Progenitor cell of endocrine pancreas (in vitro differentiated cells): ENCODE measurements at regions not wholly inside any gene's neighbourhood (a gene's known extent, or its start where the extent isn't known, plus 50 kb on each side); places are given as distances from the start of the nearest gene placed in this dataset.

Experiments used
- DNase-seq: peaks from one replicate; pipeline ENCODE4 v3.0.0; 2021; ENCODE audit warnings: low spot score; ENCODE audit not compliant: unreplicated experiment
- H3K27ac Mint-ChIP-seq: 2 replicates; pipeline ENCODE4 v1.8.0; 2021; ENCODE audit warnings: mild to moderate bottlenecking, moderate library complexity, mixed read lengths
- H3K27me3 Mint-ChIP-seq: 2 replicates; pipeline ENCODE4 v1.8.0; 2021; ENCODE audit warnings: mixed read lengths
- H3K36me3 Mint-ChIP-seq: 2 replicates; pipeline ENCODE4 v1.8.0; 2022; ENCODE audit warnings: mixed read lengths; ENCODE audit not compliant: insufficient read depth
- H3K4me1 Mint-ChIP-seq: 2 replicates; pipeline ENCODE4 v1.8.0; 2021; ENCODE audit warnings: low read depth, mixed read lengths
- H3K4me3 Mint-ChIP-seq: 2 replicates; pipeline ENCODE4 v1.8.0; 2021; ENCODE audit warnings: low read depth, mild to moderate bottlenecking, moderate library complexity, mixed read lengths
- H3K9me3 Mint-ChIP-seq: 2 replicates; pipeline ENCODE4 v1.8.0; 2021; ENCODE audit warnings: low read depth, mixed read lengths
- TF ChIP-seq, protein P1 (sequence below): fragments of 200-600 bp; sonication (generic); IDR thresholded peaks from one replicate; pipeline ENCODE4 v1.5.0; 2021; ENCODE audit warnings: antibody characterized with exemption, mild to moderate bottlenecking; ENCODE audit not compliant: unreplicated experiment

DNA sequence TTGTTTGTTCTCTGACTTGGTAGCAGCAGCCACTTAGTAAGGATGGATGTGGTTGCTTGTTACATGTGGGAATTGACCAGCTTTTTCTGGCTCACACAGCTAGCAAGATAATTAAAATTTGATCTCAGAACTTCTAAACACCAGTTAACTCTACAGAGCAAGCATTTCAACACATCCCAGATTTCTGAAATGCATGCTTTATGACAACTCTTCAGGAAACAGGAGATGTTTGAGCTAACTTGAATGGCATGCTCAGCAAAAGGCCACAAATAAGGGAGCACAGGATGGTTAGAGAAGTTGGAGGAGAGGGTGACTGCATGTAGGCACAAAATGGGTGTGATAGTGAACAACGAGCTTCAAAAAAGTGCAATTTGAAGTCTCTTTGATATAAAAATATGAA, 167.1 kb upstream of the SPRY2 start:
- Mint-ChIP-seq H3K27me3 (no peaks in the 10 kb centered on the region), H3K4me1 (no peaks in the 10 kb centered on the region), H3K36me3 (peaks cover 3% of the 10 kb centered on the region), H3K27ac (no peak overlapping the region), H3K4me3 (no peak overlapping the region), H3K9me3 (peaks cover 27% of the 10 kb centered on the region)
- TF ChIP-seq, protein P1, sequence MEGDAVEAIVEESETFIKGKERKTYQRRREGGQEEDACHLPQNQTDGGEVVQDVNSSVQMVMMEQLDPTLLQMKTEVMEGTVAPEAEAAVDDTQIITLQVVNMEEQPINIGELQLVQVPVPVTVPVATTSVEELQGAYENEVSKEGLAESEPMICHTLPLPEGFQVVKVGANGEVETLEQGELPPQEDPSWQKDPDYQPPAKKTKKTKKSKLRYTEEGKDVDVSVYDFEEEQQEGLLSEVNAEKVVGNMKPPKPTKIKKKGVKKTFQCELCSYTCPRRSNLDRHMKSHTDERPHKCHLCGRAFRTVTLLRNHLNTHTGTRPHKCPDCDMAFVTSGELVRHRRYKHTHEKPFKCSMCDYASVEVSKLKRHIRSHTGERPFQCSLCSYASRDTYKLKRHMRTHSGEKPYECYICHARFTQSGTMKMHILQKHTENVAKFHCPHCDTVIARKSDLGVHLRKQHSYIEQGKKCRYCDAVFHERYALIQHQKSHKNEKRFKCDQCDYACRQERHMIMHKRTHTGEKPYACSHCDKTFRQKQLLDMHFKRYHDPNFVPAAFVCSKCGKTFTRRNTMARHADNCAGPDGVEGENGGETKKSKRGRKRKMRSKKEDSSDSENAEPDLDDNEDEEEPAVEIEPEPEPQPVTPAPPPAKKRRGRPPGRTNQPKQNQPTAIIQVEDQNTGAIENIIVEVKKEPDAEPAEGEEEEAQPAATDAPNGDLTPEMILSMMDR: no peak
- no peak for DNase-seq

DNA sequence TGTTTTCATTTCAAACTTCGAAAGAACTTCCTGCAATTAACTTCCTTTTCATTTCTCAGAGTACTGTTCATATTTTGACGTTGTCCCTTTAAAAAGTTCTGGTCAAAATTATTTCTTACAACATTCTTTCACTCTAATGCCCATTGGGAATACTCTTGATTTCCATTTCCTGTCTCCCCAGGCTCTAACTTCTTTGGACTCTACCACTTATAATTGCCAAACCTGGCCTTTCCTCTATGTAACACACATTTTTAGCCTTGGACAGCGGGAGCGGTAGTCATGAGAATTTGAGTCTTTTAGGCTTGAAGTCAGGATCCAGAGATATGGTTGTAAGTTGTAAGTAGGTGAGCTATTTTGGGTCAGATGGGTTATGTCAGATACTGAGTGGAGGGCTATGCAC, 163.5 kb upstream of the SPRY2 start:
- H3K27me3 Mint-ChIP-seq: no peaks in the 10 kb centered on the region
- H3K9me3 Mint-ChIP-seq: peaks cover 27% of the 10 kb centered on the region
- TF ChIP-seq, protein P1: no peak
- H3K27ac Mint-ChIP-seq: no peak overlapping the region
- DNase-seq: no peak
- H3K4me3 Mint-ChIP-seq: no peak overlapping the region
- H3K36me3 Mint-ChIP-seq: peaks cover 3% of the 10 kb centered on the region
- H3K4me1 Mint-ChIP-seq: no peaks in the 10 kb centered on the region

DNA sequence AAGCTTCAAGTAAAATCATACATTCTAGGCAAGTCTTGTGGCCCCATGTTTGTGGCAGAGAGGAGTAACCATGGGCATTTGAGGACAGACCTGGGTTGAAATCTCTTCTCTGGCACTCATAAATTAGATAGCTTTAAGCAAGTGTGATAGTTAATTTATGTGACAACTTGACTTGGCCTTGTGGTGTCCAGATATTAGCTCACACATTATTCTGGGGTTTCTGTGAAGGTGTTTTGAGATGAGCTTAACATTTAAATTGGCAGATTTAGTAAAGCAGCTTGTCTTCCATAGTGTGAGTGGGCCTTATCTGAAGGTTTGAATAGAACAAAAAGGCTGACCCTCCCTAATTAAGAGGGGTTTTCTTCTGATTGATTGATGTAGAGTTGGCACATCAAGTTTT, 161.4 kb upstream of the SPRY2 start:
- H3K9me3 Mint-ChIP-seq: peaks cover 27% of the 10 kb centered on the region
- no peaks in the 10 kb centered on the region for H3K4me1 Mint-ChIP-seq
- H3K27me3 Mint-ChIP-seq: no peaks in the 10 kb centered on the region
- TF ChIP-seq, protein P1: no peak
- H3K4me3 Mint-ChIP-seq: no peak overlapping the region
- no peak overlapping the region for H3K27ac Mint-ChIP-seq
- H3K36me3 Mint-ChIP-seq: peaks cover 3% of the 10 kb centered on the region
- no peak for DNase-seq

DNA sequence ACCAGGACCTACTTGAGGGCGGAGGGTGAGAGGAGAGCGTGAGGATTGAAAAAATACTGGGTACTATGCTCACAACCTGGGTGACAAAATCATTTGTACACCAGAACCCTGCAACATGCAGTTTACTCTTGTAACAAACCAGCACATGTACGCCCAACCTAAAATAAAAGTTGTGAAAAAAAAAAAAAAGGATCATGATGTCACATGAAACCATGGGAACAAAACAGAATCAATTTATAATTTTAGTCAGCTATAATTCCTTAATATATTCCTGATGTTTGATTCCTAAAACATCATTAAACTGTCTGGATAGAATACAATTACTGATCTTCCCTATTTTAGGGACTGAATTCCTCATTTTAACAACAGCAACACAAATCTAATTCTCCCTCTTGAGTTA, 160.6 kb upstream of the SPRY2 start:
- Mint-ChIP-seq H3K4me3 (no peak overlapping the region), H3K27me3 (no peaks in the 10 kb centered on the region), H3K27ac (no peak overlapping the region), H3K9me3 (peaks cover 23% of the 10 kb centered on the region), H3K4me1 (peaks cover 7% of the 10 kb centered on the region), H3K36me3 (peaks cover 3% of the 10 kb centered on the region)
- TF ChIP-seq, protein P1: no peak
- no peak for DNase-seq

DNA sequence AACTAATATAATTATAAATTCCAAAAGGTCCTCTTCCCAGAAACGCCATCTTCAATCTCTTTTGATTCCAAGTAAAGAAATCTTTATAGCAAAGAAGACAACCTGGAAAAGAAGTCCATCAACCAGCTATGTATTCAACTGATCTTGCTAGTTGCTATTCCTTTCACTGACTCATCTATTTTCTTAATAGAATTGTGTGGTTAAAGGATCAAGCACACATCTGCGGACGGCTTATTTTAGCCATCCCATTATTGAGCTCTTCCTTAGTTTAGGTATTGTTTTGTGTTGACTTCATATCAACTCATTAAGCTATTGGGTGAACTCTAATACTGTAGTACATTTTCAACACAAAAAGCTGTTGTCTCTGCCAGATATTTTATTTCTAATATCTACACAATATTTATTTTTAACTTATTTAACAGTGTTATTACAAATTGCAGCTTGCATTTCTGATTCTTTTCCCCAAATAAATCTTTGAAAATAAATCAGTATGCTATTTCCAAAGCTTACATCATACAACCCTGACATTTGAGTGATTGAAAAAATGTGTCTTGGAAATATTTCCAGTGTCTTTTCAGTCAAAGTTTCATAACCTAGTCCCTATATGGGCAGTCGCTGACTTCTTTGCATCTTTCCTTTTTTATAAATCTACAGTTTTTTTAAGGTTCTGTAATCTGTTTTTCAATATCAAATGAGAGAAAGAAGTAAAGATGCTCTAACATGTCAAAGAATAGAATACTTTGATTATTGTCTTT, 158.8 kb upstream of the SPRY2 start:
- DNase-seq: no peak
- H3K27me3 Mint-ChIP-seq: no peaks in the 10 kb centered on the region
- H3K36me3 Mint-ChIP-seq: peaks cover 2% of the 10 kb centered on the region
- H3K27ac Mint-ChIP-seq: no peak overlapping the region
- peaks cover 4% of the 10 kb centered on the region for H3K9me3 Mint-ChIP-seq
- TF ChIP-seq, protein P1: no peak
- peaks cover 7% of the 10 kb centered on the region for H3K4me1 Mint-ChIP-seq
- no peak overlapping the region for H3K4me3 Mint-ChIP-seq
